Fibroblast of villous mesenchyme (primary cell): ENCODE measurements at regions not wholly inside any gene's neighbourhood (a gene's known extent, or its start where the extent isn't known, plus 50 kb on each side); places are given as distances from the start of the nearest gene placed in this dataset.

ENCODE experiments used
- DNase-seq: peaks from one replicate; pipeline ENCODE4 v3.0.0-alpha.2; 2010; ENCODE audit warnings: low read depth
- H3K4me3 ChIP-seq: 2 replicates; pipeline ENCODE4 v1.5.1; 2011; ENCODE audit warnings: low read depth, mild to moderate bottlenecking, low read length
- TF ChIP-seq, protein P1 (sequence below): IDR thresholded peaks from 2 replicates; pipeline ENCODE4 v1.5.1; 2012; ENCODE audit warnings: low read depth, mild to moderate bottlenecking, low read length; ENCODE audit not compliant: insufficient read depth

DNA sequence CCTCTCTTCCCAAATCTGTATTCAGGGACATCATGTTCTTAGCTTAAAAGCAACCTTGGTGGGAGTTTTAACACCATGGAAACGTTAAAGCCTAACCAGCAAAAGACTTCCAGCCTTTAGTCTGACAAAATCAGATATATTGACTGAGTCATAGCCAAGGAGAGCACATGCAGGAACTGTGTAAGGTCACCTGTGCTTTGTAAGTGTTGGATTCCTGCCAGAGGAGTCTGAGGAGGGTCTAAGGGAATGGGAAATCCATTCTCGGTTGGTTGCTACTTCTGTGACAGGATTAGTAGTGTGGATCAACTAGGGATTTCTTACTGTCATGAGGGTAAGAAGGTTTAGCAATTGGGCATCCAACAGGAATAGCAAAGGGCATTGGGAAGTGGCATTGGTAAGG is 142.0 kb upstream of the CHD1 start:
- no peak for DNase-seq
- H3K4me3 ChIP-seq, result no peak overlapping the region
- TF ChIP-seq, protein P1, sequence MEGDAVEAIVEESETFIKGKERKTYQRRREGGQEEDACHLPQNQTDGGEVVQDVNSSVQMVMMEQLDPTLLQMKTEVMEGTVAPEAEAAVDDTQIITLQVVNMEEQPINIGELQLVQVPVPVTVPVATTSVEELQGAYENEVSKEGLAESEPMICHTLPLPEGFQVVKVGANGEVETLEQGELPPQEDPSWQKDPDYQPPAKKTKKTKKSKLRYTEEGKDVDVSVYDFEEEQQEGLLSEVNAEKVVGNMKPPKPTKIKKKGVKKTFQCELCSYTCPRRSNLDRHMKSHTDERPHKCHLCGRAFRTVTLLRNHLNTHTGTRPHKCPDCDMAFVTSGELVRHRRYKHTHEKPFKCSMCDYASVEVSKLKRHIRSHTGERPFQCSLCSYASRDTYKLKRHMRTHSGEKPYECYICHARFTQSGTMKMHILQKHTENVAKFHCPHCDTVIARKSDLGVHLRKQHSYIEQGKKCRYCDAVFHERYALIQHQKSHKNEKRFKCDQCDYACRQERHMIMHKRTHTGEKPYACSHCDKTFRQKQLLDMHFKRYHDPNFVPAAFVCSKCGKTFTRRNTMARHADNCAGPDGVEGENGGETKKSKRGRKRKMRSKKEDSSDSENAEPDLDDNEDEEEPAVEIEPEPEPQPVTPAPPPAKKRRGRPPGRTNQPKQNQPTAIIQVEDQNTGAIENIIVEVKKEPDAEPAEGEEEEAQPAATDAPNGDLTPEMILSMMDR, result no peak

DNA sequence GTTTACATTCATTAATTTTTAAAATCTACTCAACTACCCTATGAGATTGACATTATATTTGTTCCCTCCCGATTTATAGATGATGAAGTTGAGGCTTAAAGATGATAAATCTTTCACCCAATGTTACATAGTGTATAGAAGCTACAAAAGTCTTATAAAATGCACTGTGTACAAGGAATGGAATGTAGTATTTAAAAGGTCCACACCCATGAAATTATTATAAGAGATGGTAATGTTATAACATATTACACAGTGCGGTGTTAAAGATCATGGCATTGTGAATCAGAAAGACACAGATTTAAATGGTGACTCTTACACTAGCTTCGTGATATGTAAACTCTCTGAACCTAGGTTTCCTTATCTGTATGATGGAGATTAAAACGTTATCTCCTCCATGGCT is 141.6 kb upstream of the CHD1 start:
- H3K4me3 ChIP-seq, result no peak overlapping the region
- DNase-seq, result no peak
- TF ChIP-seq, protein P1, result no peak

DNA sequence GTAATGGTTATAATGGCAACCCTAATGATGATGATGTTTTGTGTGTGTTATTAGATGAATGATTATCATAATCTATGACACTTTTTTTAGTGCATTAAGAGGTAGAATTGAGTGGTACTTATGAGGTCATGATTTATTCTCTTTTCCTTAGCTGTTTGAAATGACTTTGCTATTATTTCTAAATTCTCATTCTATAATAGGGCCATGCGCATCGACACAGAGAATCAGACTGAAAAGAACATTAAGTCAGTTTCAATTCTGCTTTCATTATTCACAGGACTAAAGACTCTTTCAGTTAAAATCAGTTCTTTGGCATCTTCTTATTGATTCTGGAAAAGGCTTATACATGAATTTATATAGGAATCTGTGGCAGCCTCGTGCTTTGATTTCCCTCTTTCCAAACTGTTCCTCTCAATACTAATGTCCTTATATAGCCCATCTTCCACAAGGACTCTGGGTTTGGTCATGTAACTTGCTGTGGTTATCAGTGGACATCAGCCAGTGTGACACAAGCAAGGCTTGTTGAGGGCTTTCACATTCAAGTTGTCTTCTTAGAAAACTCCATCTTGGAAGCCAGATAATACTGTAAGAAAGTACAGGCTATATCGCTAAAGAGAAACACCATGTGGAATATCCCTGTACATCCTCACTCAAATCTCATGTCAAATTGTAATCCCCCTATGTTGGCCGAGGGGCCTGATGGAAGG is 140.3 kb upstream of the CHD1 start:
- no peak for DNase-seq
- TF ChIP-seq, protein P1, result no peak
- H3K4me3 ChIP-seq, result no peak overlapping the region

DNA sequence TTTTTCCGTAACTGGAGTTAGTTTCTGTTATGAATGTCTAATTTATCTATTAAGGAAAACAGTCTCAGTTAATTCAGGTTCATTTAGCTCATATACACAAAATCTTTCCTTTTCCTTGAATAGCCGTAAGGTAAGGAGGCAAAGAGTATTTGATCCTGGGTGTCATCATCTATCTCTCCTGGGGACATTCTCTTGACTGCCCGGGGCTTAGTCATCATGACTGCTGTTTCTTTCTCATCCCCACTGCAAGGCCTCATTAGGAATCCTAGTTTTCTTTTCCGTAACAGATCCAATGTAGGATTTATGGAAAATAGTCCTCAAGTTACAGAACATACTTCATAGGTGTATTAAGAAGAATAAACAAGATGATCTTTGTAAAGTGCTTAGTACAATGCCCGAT is 134.9 kb upstream of the CHD1 start:
- TF ChIP-seq, protein P1, result no peak
- H3K4me3 ChIP-seq, result no peak overlapping the region
- no peak for DNase-seq

DNA sequence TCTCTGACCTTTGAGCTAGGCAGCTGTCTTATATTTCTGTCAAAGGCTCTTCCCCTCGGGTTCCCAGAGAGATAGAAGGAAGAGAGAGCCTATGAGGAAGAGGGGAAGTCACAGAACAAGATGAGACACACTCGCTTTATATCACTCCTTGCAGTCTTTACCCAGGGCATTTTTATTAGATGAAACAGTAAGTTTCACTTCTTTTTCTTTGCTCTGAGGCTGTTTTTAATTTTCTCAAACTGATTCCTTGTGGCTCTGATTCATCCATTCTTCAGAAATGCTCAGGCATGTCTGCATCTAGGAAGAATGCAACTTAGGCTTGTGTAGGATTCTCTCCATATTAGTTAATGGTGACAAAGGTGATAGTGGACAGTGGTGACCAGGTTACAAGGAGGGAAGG is 132.9 kb upstream of the CHD1 start:
- TF ChIP-seq, protein P1, result no peak
- H3K4me3 ChIP-seq, result no peak overlapping the region
- peak; percentile 24 for DNase-seq

DNA sequence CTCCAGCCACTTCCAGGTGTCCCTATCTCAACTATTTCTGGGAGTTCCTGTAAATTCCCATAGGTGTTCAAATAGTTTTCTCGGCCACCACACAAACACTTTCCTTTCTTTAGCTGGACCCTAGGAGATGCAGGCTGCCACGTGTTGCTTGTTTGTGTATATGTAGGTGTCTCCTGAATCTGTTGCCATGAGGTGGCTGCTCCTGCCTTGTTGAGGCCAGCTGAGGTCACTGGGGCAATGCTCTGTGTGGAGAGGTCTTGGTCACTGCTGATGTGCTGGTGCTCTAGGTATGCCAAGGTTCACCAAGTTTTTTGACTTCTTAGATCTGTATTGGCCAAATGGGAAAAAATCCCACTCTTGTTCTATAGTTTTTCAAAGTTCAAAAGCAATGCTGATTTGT is 132.5 kb upstream of the CHD1 start:
- no peak overlapping the region for H3K4me3 ChIP-seq
- TF ChIP-seq, protein P1, result no peak
- no peak for DNase-seq
